GM12878 (cell line): ENCODE measurements at regions not wholly inside any gene's neighbourhood (a gene's known extent, or its start where the extent isn't known, plus 50 kb on each side); places are given as distances from the start of the nearest gene placed in this dataset.

Experiments used
- ATAC-seq: fragments of 200-7000 bp; cut with Tn5 transposase; 3 replicates; pipeline ENCODE4 v1.9.1; 2020; ENCODE audit warnings: mild to moderate bottlenecking, moderate library complexity
- BruUV-seq: library from RNA; stranded (reverse); fragments of 400-500 nt; replicated peaks from 2 replicates; lab custom pipeline; 2021; lab: Mats Ljungman, UMichigan
- CTCF ChIA-PET: fragments of 300-600 bp; sonication (Branson Sonifier 250); formaldehyde crosslinking; extraction: SDS; loops from one replicate; lab custom pipeline; 2021; ENCODE audit warnings: inconsistent platforms; lab: Yijun Ruan, JAX
- POLR2A ChIA-PET: fragments of 350-600 bp; formaldehyde crosslinking; extraction: SDS; loops from one replicate; lab custom pipeline; 2021; ENCODE audit warnings: inconsistent platforms; lab: Charles Lee
- RAD21 ChIA-PET: fragments of 300-600 bp; sonication (Branson Sonifier 250); formaldehyde crosslinking; loops from one replicate; lab custom pipeline; 2023; ENCODE audit warnings: antibody characterized with exemption; ENCODE audit not compliant: unreplicated experiment; lab: Charles Lee
- SMC1A ChIA-PET: fragments of 300-600 bp; sonication (Branson Sonifier 250); formaldehyde crosslinking; loops from one replicate; lab custom pipeline; 2023; ENCODE audit not compliant: unreplicated experiment, uncharacterized antibody; lab: Charles Lee
- DNase-seq: peaks from one replicate; pipeline ENCODE4 v3.0.0-alpha.2; 2011; ENCODE audit warnings: low read depth, low spot score
- FAIRE-seq: peaks from 3 replicates; lab custom pipeline; 2011; peaks lifted over from hg19 to GRCh38; lab: Jason Lieb, UNC
- H2AFZ ChIP-seq: 2 replicates; pipeline ENCODE4 v1.6.0; 2011; ENCODE audit warnings: low read depth, low read length, control low read depth; ENCODE audit not compliant: control insufficient read depth
- H3K27ac ChIP-seq: 2 replicates; pipeline ENCODE4 v1.5.1; 2011; ENCODE audit warnings: control low read depth; ENCODE audit not compliant: control insufficient read depth, insufficient read depth
- H3K27me3 ChIP-seq, 2 experiments: replicated peaks in 1 of 2; 2 replicates each; pipeline versions ENCODE4 v1.6.0 to v1.6.1; 2011; ENCODE audit warnings: low read length in 1 of 2; ENCODE audit not compliant: control insufficient read depth in 2 of 2, insufficient read depth in 2 of 2
- H3K36me3 ChIP-seq, 2 experiments: 2 replicates each; pipeline ENCODE4 v1.5.1; 2011; ENCODE audit warnings: low read length in 1 of 2; ENCODE audit not compliant: control insufficient read depth in 2 of 2, insufficient read depth in 2 of 2
- H3K4me1 ChIP-seq: 2 replicates; pipeline ENCODE4 v1.6.1; 2011; ENCODE audit warnings: mild to moderate bottlenecking, low read length, moderate library complexity, mixed read lengths; ENCODE audit not compliant: control insufficient read depth, insufficient read depth
- H3K4me2 ChIP-seq: 2 replicates; pipeline ENCODE4 v1.6.0; 2011; ENCODE audit warnings: control low read depth; ENCODE audit not compliant: control insufficient read depth, insufficient read depth
- H3K4me3 ChIP-seq: fragments of 200-600 bp; sonication (generic); 2 replicates; pipeline ENCODE4 v1.5.1; 2016
- H3K79me2 ChIP-seq: 2 replicates; pipeline ENCODE4 v1.6.0; 2011; ENCODE audit warnings: low read length; ENCODE audit not compliant: control insufficient read depth, insufficient read depth
- H3K9ac ChIP-seq: 2 replicates; pipeline ENCODE4 v1.8.0; 2011; ENCODE audit warnings: low read length, control low read depth, mixed read lengths; ENCODE audit not compliant: control insufficient read depth, insufficient read depth
- H3K9me3 ChIP-seq: replicated peaks from 3 replicates; pipeline ENCODE4 v1.5.1; 2011; ENCODE audit warnings: mild to moderate bottlenecking, low read length; ENCODE audit not compliant: control insufficient read depth, insufficient read depth
- H4K20me1 ChIP-seq: 2 replicates; pipeline ENCODE4 v1.6.0; 2011; ENCODE audit not compliant: control insufficient read depth, insufficient read depth
- BRCA1 ChIP-seq: IDR thresholded peaks from 2 replicates; pipeline ENCODE4 v1.6.1; 2011; ENCODE audit warnings: low read depth, low read length, improper control_type of control experiment
- IKZF1 ChIP-seq: fragments of 450-650 bp; conservative IDR thresholded peaks from 2 replicates; pipeline ENCODE4 v1.6.1; 2017; ENCODE audit warnings: antibody characterized with exemption, mild to moderate bottlenecking
- NFXL1 ChIP-seq: fragments of 450-650 bp; IDR thresholded peaks from 2 replicates; pipeline ENCODE4 v1.6.1; 2017; ENCODE audit warnings: antibody characterized with exemption, mild to moderate bottlenecking, borderline replicate concordance
- PAX5 ChIP-seq: IDR thresholded peaks from 2 replicates; pipeline ENCODE4 v1.6.1; 2011; ENCODE audit warnings: low read depth, low read length, borderline replicate concordance
- RELA ChIP-seq: fragments of 450-650 bp; IDR thresholded peaks from 2 replicates; pipeline ENCODE4 v1.8.0; 2014; ENCODE audit warnings: borderline replicate concordance; ENCODE audit not compliant: partially characterized antibody
- TCF3 ChIP-seq: IDR thresholded peaks from 2 replicates; pipeline ENCODE4 v1.6.1; 2012; ENCODE audit warnings: low read depth, mild to moderate bottlenecking, low read length, borderline replicate concordance; ENCODE audit not compliant: insufficient read depth
- ZSCAN29 ChIP-seq: fragments of 450-650 bp; IDR thresholded peaks from 2 replicates; pipeline ENCODE4 v1.6.1; 2017; ENCODE audit warnings: mild to moderate bottlenecking, moderate library complexity
- WGBS: methylation state at CpG from one replicate; pipeline ENCODE4 v1.1.6; 2016; ENCODE audit warnings: low lambda C conversion rate; ENCODE audit not compliant: insufficient replicate concordance, insufficient coverage; ENCODE audit errors: missing lambda C conversion rate; 5-methylcytosine and 5-hydroxymethylcytosine counted together
- in situ Hi-C: fragments of 300-500 bp; cut with MboI; formaldehyde crosslinking; loops from 9 replicates; pipeline ENCODE4 v1.14.3; 2018; ENCODE audit warnings: mixed read lengths
- intact Hi-C: fragments of 100-400 bp; cut with micrococcal nuclease; formaldehyde crosslinking; loops from one replicate; pipeline ENCODE4 v1.14.2; 2022; ENCODE audit not compliant: unreplicated experiment
- TF ChIP-seq, protein P1 (sequence below): IDR thresholded peaks from 2 replicates; pipeline ENCODE4 v1.6.1; 2011; ENCODE audit warnings: low read depth, low read length, improper control_type of control experiment, borderline replicate concordance
- TF ChIP-seq, protein P2 (sequence below): fragments of 450-650 bp; IDR thresholded peaks from 2 replicates; pipeline ENCODE4 v1.6.1; 2018; ENCODE audit warnings: mild to moderate bottlenecking, low read depth, moderate library complexity; ENCODE audit not compliant: partially characterized antibody
- TF ChIP-seq, protein P3 (sequence below): IDR thresholded peaks from 2 replicates; pipeline ENCODE4 v1.6.1; 2012; ENCODE audit warnings: mild to moderate bottlenecking, low read depth, low read length
- TF ChIP-seq, protein P4 (sequence below): fragments of 450-650 bp; IDR thresholded peaks from 2 replicates; pipeline ENCODE4 v1.6.1; 2018; ENCODE audit warnings: borderline replicate concordance, mild to moderate bottlenecking; ENCODE audit not compliant: partially characterized antibody
- TF ChIP-seq, protein P5 (sequence below): IDR thresholded peaks from 2 replicates; pipeline ENCODE4 v1.6.1; 2012; ENCODE audit warnings: low read depth, low read length, improper control_type of control experiment

DNA sequence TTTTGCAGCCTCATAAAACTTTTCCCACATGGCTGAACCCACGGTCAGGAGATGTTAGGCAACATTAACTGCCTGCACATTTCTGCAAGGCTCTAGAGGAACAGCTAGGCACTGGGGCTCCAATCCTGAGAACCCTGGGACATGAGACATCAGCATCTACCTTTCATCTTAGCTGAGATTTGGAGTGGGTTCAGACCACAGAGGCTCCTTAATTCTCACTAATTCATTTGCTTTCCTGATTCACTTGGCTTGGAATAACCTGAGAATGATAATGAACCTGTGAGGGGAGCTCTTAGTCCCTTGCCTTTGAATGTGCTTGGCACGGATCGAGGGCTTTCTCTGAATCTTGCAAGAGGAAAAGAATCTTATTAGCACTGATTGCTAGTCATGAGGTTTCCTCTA, 266.2 kb downstream of the FIGN start (continued):
- no peak for TF ChIP-seq IKZF1

DNA sequence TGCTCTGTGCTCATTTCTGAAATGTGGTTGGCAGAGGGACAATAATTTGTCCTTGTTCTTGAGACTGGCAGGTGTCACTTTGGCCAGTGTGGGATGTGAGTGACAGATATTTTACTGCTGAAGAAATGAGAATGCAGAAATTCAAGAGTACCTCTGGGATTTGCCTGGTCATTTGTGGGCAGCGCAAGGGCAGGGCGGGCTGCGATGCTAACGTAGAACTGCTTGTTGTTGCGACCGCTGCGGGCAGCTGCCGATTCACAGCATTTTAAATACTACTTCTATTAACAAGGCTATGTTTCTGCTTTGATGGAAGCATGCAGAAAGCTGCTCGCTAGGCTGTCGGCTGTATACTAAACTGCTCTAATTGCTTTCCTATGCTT, 268.6 kb downstream of the FIGN start:
- SMC1A ChIA-PET = no interaction called here
- in situ Hi-C loops = no loop called here
- TF ChIP-seq, protein P1, sequence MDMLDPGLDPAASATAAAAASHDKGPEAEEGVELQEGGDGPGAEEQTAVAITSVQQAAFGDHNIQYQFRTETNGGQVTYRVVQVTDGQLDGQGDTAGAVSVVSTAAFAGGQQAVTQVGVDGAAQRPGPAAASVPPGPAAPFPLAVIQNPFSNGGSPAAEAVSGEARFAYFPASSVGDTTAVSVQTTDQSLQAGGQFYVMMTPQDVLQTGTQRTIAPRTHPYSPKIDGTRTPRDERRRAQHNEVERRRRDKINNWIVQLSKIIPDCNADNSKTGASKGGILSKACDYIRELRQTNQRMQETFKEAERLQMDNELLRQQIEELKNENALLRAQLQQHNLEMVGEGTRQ = no peak
- TF ChIP-seq, protein P2, sequence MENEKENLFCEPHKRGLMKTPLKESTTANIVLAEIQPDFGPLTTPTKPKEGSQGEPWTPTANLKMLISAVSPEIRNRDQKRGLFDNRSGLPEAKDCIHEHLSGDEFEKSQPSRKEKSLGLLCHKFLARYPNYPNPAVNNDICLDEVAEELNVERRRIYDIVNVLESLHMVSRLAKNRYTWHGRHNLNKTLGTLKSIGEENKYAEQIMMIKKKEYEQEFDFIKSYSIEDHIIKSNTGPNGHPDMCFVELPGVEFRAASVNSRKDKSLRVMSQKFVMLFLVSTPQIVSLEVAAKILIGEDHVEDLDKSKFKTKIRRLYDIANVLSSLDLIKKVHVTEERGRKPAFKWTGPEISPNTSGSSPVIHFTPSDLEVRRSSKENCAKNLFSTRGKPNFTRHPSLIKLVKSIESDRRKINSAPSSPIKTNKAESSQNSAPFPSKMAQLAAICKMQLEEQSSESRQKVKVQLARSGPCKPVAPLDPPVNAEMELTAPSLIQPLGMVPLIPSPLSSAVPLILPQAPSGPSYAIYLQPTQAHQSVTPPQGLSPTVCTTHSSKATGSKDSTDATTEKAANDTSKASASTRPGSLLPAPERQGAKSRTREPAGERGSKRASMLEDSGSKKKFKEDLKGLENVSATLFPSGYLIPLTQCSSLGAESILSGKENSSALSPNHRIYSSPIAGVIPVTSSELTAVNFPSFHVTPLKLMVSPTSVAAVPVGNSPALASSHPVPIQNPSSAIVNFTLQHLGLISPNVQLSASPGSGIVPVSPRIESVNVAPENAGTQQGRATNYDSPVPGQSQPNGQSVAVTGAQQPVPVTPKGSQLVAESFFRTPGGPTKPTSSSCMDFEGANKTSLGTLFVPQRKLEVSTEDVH = no peak
- TF ChIP-seq, protein P3, sequence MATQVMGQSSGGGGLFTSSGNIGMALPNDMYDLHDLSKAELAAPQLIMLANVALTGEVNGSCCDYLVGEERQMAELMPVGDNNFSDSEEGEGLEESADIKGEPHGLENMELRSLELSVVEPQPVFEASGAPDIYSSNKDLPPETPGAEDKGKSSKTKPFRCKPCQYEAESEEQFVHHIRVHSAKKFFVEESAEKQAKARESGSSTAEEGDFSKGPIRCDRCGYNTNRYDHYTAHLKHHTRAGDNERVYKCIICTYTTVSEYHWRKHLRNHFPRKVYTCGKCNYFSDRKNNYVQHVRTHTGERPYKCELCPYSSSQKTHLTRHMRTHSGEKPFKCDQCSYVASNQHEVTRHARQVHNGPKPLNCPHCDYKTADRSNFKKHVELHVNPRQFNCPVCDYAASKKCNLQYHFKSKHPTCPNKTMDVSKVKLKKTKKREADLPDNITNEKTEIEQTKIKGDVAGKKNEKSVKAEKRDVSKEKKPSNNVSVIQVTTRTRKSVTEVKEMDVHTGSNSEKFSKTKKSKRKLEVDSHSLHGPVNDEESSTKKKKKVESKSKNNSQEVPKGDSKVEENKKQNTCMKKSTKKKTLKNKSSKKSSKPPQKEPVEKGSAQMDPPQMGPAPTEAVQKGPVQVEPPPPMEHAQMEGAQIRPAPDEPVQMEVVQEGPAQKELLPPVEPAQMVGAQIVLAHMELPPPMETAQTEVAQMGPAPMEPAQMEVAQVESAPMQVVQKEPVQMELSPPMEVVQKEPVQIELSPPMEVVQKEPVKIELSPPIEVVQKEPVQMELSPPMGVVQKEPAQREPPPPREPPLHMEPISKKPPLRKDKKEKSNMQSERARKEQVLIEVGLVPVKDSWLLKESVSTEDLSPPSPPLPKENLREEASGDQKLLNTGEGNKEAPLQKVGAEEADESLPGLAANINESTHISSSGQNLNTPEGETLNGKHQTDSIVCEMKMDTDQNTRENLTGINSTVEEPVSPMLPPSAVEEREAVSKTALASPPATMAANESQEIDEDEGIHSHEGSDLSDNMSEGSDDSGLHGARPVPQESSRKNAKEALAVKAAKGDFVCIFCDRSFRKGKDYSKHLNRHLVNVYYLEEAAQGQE = no peak
- TF ChIP-seq, protein P4, sequence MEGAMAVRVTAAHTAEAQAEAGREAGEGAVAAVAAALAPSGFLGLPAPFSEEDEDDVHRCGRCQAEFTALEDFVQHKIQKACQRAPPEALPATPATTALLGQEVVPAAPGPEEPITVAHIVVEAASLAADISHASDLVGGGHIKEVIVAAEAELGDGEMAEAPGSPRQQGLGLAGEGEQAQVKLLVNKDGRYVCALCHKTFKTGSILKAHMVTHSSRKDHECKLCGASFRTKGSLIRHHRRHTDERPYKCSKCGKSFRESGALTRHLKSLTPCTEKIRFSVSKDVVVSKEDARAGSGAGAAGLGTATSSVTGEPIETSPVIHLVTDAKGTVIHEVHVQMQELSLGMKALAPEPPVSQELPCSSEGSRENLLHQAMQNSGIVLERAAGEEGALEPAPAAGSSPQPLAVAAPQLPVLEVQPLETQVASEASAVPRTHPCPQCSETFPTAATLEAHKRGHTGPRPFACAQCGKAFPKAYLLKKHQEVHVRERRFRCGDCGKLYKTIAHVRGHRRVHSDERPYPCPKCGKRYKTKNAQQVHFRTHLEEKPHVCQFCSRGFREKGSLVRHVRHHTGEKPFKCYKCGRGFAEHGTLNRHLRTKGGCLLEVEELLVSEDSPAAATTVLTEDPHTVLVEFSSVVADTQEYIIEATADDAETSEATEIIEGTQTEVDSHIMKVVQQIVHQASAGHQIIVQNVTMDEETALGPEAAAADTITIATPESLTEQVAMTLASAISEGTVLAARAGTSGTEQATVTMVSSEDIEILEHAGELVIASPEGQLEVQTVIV = no peak
- TF ChIP-seq BRCA1 (no peak), TCF3 (no peak), PAX5 (no peak), ZSCAN29 (no peak), RELA (no peak), NFXL1 (no peak)
- TF ChIP-seq, protein P5, sequence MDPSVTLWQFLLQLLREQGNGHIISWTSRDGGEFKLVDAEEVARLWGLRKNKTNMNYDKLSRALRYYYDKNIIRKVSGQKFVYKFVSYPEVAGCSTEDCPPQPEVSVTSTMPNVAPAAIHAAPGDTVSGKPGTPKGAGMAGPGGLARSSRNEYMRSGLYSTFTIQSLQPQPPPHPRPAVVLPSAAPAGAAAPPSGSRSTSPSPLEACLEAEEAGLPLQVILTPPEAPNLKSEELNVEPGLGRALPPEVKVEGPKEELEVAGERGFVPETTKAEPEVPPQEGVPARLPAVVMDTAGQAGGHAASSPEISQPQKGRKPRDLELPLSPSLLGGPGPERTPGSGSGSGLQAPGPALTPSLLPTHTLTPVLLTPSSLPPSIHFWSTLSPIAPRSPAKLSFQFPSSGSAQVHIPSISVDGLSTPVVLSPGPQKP = no peak

More for the DNA sequence above, 268.6 kb downstream of the FIGN start:
- Histone ChIP-seq H3K4me1 (no peaks in the 10 kb centered on the region), H3K9me3 (no peaks in the 10 kb centered on the region), H3K4me3 (no peak overlapping the region), H3K27ac (no peak overlapping the region), H3K4me2 (no peak overlapping the region), H3K27me3 (no peaks in the 10 kb centered on the region), H3K9ac (no peak overlapping the region), H3K79me2 (no peaks in the 10 kb centered on the region), H3K36me3 (no peaks in the 10 kb centered on the region), H4K20me1 (no peaks in the 10 kb centered on the region), H2AFZ (no peak overlapping the region)
- ATAC-seq = no peak
- peak; percentile 7 for FAIRE-seq
- BruUV-seq = no TSS peak
- ChIA-PET CTCF (no interaction called here), RAD21 (no interaction called here), POLR2A (no interaction called here)
- 21% methylated on average over 10 of the region's 10 CpGs for WGBS
- no peak for DNase-seq
- intact Hi-C loops = no loop called here
